WTC11 (cell line): ENCODE measurements at regions not wholly inside any gene's neighbourhood (a gene's known extent, or its start where the extent isn't known, plus 50 kb on each side); places are given as distances from the start of the nearest gene placed in this dataset.

Experiments used
- ATAC-seq: fragments of 200-7000 bp; cut with Tn5 transposase; 2 replicates; pipeline ENCODE4 v1.10.0; 2021; ENCODE audit warnings: mild to moderate bottlenecking, moderate library complexity
- CTCF ChIA-PET: fragments of 300-600 bp; sonication (Branson Sonifier 250); formaldehyde crosslinking; loops from one replicate; lab custom pipeline; 2021; ENCODE audit warnings: antibody characterized with exemption; lab: Charles Lee
- POLR2A ChIA-PET: fragments of 350-600 bp; sonication (Branson Sonifier 250); formaldehyde crosslinking; loops from one replicate; lab custom pipeline; 2021; ENCODE audit warnings: antibody characterized with exemption; lab: Charles Lee
- DNase-seq: peaks from one replicate; pipeline ENCODE4 v3.0.0; 2021; ENCODE audit warnings: low spot score
- H3K27ac Mint-ChIP-seq: 2 replicates; pipeline ENCODE4 v1.8.0; 2021; ENCODE audit warnings: mixed read lengths
- H3K27me3 Mint-ChIP-seq: 2 replicates; pipeline ENCODE4 v1.8.0; 2021; ENCODE audit warnings: low read depth, mild to moderate bottlenecking, moderate library complexity, mixed read lengths
- H3K36me3 Mint-ChIP-seq: 2 replicates; pipeline ENCODE4 v1.8.0; 2021; ENCODE audit warnings: mixed read lengths
- H3K4me1 Mint-ChIP-seq: 2 replicates; pipeline ENCODE4 v1.8.0; 2022; ENCODE audit warnings: mixed read lengths
- H3K4me3 Mint-ChIP-seq: 2 replicates; pipeline ENCODE4 v1.8.0; 2021; ENCODE audit warnings: mild to moderate bottlenecking, moderate library complexity, mixed read lengths
- H3K9me3 Mint-ChIP-seq: 2 replicates; pipeline ENCODE4 v1.8.0; 2021; ENCODE audit warnings: mixed read lengths
- EMX1 ChIP-seq: fragments of 250-450 bp; sonication (Bioruptor Pico); IDR thresholded peaks from 2 replicates; pipeline ENCODE4 v1.8.0; 2021; ENCODE audit warnings: mild to moderate bottlenecking
- ERG ChIP-seq: fragments of 250-450 bp; sonication (Bioruptor Pico); IDR thresholded peaks from 2 replicates; pipeline ENCODE4 v1.8.0; 2021; ENCODE audit warnings: mild to moderate bottlenecking
- FOXP1 ChIP-seq: sonication (generic); formaldehyde crosslinking; IDR thresholded peaks from 2 replicates; pipeline ENCODE4 v1.8.0; 2022; ENCODE audit warnings: missing genetic modification reagents, mild to moderate bottlenecking, moderate library complexity, borderline replicate concordance
- HMGA2 ChIP-seq: fragments of 250-450 bp; sonication (Bioruptor Pico); IDR thresholded peaks from 2 replicates; pipeline ENCODE4 v1.4.0; 2021; ENCODE audit warnings: mild to moderate bottlenecking, moderate library complexity
- IRF1 ChIP-seq: sonication (generic); formaldehyde crosslinking; IDR thresholded peaks from 2 replicates; pipeline ENCODE4 v1.8.0; 2023; ENCODE audit warnings: missing genetic modification reagents
- JUN ChIP-seq: sonication (generic); formaldehyde crosslinking; IDR thresholded peaks from 2 replicates; pipeline ENCODE4 v1.8.0; 2023; ENCODE audit warnings: mild to moderate bottlenecking, missing genetic modification reagents
- MAX ChIP-seq: sonication (generic); formaldehyde crosslinking; IDR thresholded peaks from 2 replicates; pipeline ENCODE4 v1.8.0; 2022; ENCODE audit warnings: mild to moderate bottlenecking, missing genetic modification reagents
- MXD4 ChIP-seq: fragments of 250-450 bp; sonication (Bioruptor Pico); IDR thresholded peaks from 2 replicates; pipeline ENCODE4 v1.8.0; 2021; ENCODE audit warnings: mild to moderate bottlenecking, moderate library complexity, borderline replicate concordance
- NR2C2 ChIP-seq: sonication (generic); formaldehyde crosslinking; IDR thresholded peaks from 2 replicates; pipeline ENCODE4 v1.8.0; 2022; ENCODE audit warnings: mild to moderate bottlenecking, missing genetic modification reagents
- PRDM15 ChIP-seq: sonication (generic); formaldehyde crosslinking; IDR thresholded peaks from 2 replicates; pipeline ENCODE4 v1.8.0; 2022; ENCODE audit warnings: missing genetic modification reagents
- PRRX2 ChIP-seq: fragments of 250-450 bp; sonication (Bioruptor Pico); IDR thresholded peaks from 2 replicates; pipeline ENCODE4 v1.8.0; 2021; ENCODE audit warnings: mild to moderate bottlenecking
- TCF7 ChIP-seq: sonication (generic); formaldehyde crosslinking; IDR thresholded peaks from 2 replicates; pipeline ENCODE4 v1.8.0; 2022; ENCODE audit warnings: mild to moderate bottlenecking, low read depth, missing genetic modification reagents, moderate library complexity
- TEAD1 ChIP-seq: sonication (generic); formaldehyde crosslinking; IDR thresholded peaks from 2 replicates; pipeline ENCODE4 v1.8.0; 2022; ENCODE audit warnings: mild to moderate bottlenecking, missing genetic modification reagents
- ZBTB43 ChIP-seq: sonication (generic); formaldehyde crosslinking; IDR thresholded peaks from 2 replicates; pipeline ENCODE4 v1.8.1; 2023; ENCODE audit warnings: mild to moderate bottlenecking, missing genetic modification reagents
- ZNF416 ChIP-seq: fragments of 250-450 bp; sonication (Bioruptor Pico); IDR thresholded peaks from 2 replicates; pipeline ENCODE4 v1.9.0; 2021; ENCODE audit warnings: mild to moderate bottlenecking, inconsistent platforms
- ZNF512 ChIP-seq: sonication (generic); formaldehyde crosslinking; IDR thresholded peaks from 2 replicates; pipeline ENCODE4 v1.8.1; 2022; ENCODE audit warnings: missing genetic modification reagents, borderline replicate concordance
- ZSCAN18 ChIP-seq: fragments of 250-450 bp; sonication (Bioruptor Pico); IDR thresholded peaks from 2 replicates; pipeline ENCODE4 v2.1.2; 2022; ENCODE audit warnings: mild to moderate bottlenecking, moderate library complexity

GRCh38 chr20:24407151-24407550 is 62.3 kb upstream of the SYNDIG1 start (continued):
- no peak for TF ChIP-seq PRRX2 (CRISPR knock-in tag)
- no peak for TF ChIP-seq ZNF512 (CRISPR knock-in tag)
- TF ChIP-seq, all 79 proteins: peak for 0

GRCh38 chr20:24406750-24407149 is 62.7 kb upstream of the SYNDIG1 start:
- Mint-ChIP-seq H3K9me3 (no peaks in the 10 kb centered on the region), H3K4me1 (no peaks in the 10 kb centered on the region), H3K4me3 (no peak overlapping the region), H3K27ac (no peak overlapping the region), H3K27me3 (peaks cover 11% of the 10 kb centered on the region; the same call in 1 of the 2 replicates), H3K36me3 (no peaks in the 10 kb centered on the region)
- TF ChIP-seq EMX1 (CRISPR knock-in tag) (no peak), ZNF512 (CRISPR knock-in tag) (no peak), PRDM15 (CRISPR knock-in tag) (no peak), MAX (no peak), ZSCAN18 (CRISPR knock-in tag) (no peak), TCF7 (CRISPR knock-in tag) (no peak), HMGA2 (CRISPR knock-in tag) (no peak)
- DNase-seq: no peak
- ChIA-PET POLR2A (no interaction called here), CTCF (no interaction called here)
- no peak for ATAC-seq

- no peak overlapping the region for H3K4me3 Mint-ChIP-seq
- peaks cover 11% of the 10 kb centered on the region; the same call in 1 of the 2 replicates for H3K27me3 Mint-ChIP-seq
- no peaks in the 10 kb centered on the region for H3K4me1 Mint-ChIP-seq
- ChIA-PET CTCF (no interaction called here), POLR2A (no interaction called here)
- H3K36me3 Mint-ChIP-seq: no peaks in the 10 kb centered on the region
- DNase-seq (no peak), ATAC-seq (no peak)
- H3K9me3 Mint-ChIP-seq: no peaks in the 10 kb centered on the region
- no peak overlapping the region for H3K27ac Mint-ChIP-seq
- TF ChIP-seq IRF1 (CRISPR knock-in tag) (no peak), TEAD1 (CRISPR knock-in tag) (no peak), EMX1 (CRISPR knock-in tag) (no peak), FOXP1 (no peak), JUN (no peak), ZBTB43 (CRISPR knock-in tag) (no peak), ZNF416 (CRISPR knock-in tag) (no peak), NR2C2 (no peak), MXD4 (CRISPR knock-in tag) (no peak), PRDM15 (CRISPR knock-in tag) (no peak), ERG (CRISPR knock-in tag) (no peak)
These were observed 63.2 kb upstream of the SYNDIG1 start for GRCh38 chr20:24406251-24406650.
